ENCODE measurements at regions not wholly inside any gene's neighbourhood (a gene's known extent, or its start where the extent isn't known, plus 50 kb on each side); places are given as distances from the start of the nearest gene placed in this dataset.

DNA sequence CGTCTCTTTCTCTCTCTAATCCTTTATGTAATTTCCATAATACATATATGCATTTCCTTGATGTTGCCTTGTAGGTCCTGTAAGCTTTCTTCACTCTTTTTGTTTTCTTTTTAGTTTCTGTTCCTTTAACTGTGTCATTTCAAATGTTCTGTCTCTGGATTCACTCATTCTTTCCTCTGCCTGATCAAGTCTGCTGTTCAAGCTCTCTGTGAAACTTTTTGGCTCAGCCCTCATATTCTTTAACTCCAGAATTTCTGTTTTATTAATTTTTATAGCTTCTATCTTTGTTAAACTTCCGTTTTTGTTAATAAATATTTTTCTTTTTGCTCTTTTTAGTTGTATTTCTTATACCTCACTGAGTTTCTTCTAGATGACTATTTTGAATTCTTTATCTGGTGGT is 321.3 kb upstream of the LMO3 start:
- H2BK15ac ChIP-seq (replicated peaks; ENCODE audit: low read depth): no peak overlapping the region
- no peaks in the 10 kb centered on the region for H3K36me3 ChIP-seq (ENCODE audit: control insufficient read depth, insufficient read depth, low read length)
- no peaks in the 10 kb centered on the region for H3K79me1 ChIP-seq (ENCODE audit: low read length)
- H4K8ac ChIP-seq (ENCODE audit: low read depth, low read length): no peak overlapping the region
- no peak overlapping the region for H3K9ac ChIP-seq (ENCODE audit: low read length)
- no peak overlapping the region for H3K4me3 ChIP-seq (ENCODE audit: low read length)
- H3K4ac ChIP-seq (ENCODE audit: low read depth, low read length): no peak overlapping the region
- H3K18ac ChIP-seq (ENCODE audit: low read length): no peak overlapping the region
- no peaks in the 10 kb centered on the region for H3K4me1 ChIP-seq (ENCODE audit: control insufficient read depth, low read depth, low read length)
- H3K4me2 ChIP-seq (ENCODE audit: low read length): no peak overlapping the region
- H3K23ac ChIP-seq (ENCODE audit: low read length): no peak overlapping the region
- H3K27me3 ChIP-seq (ENCODE audit: insufficient read depth, low read length, poor library complexity): no peaks in the 10 kb centered on the region
- WGBS (ENCODE audit: extremely low coverage, insufficient coverage, low lambda C conversion rate): no CpG with 5 or more reads among the region's 2 CpGs
- H3K56ac ChIP-seq (ENCODE audit: low read length): no peak overlapping the region
- H4K5ac ChIP-seq (ENCODE audit: low read length): no peak overlapping the region
- H2AK5ac ChIP-seq (ENCODE audit: low read length): no peak overlapping the region
- DNase-seq: no peak
- no peak overlapping the region for H3K27ac ChIP-seq (ENCODE audit: low read depth, low read length)
- no peaks in the 10 kb centered on the region for H3K79me2 ChIP-seq (ENCODE audit: control insufficient read depth, insufficient read depth, low read length)
- H2BK5ac ChIP-seq (ENCODE audit: low read length): no peak overlapping the region
- no peak overlapping the region for H2BK120ac ChIP-seq (ENCODE audit: low read depth, low read length)

DNA sequence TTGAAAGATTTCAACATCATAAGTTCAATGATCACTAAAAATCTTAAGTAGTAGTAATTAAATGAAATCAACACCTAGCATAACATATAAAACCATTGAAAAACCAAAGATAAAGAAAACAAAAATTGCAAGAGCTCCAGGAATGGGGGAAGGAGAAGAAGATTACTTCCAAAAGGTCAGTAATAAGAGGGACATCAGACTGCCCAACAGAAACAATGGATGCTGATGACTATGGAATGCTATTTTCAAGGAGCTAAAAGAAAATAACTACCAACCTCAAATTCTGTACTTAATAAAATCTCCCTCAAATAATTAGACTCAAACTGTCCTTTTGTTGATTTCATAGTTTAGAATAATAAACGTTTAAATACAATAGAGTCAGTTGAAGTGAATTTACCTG is 314.5 kb upstream of the LMO3 start:
- H3K9ac ChIP-seq (ENCODE audit: low read length): no peak overlapping the region
- H3K4me2 ChIP-seq (ENCODE audit: low read length): no peak overlapping the region
- no peak overlapping the region for H3K23ac ChIP-seq (ENCODE audit: low read length)
- no peaks in the 10 kb centered on the region for H3K4me1 ChIP-seq (ENCODE audit: control insufficient read depth, low read depth, low read length)
- no peaks in the 10 kb centered on the region for H3K79me1 ChIP-seq (ENCODE audit: low read length)
- no peak overlapping the region for H4K5ac ChIP-seq (ENCODE audit: low read length)
- H2BK15ac ChIP-seq (replicated peaks; ENCODE audit: low read depth): no peak overlapping the region
- H3K27me3 ChIP-seq (ENCODE audit: insufficient read depth, low read length, poor library complexity): no peaks in the 10 kb centered on the region
- H3K79me2 ChIP-seq (ENCODE audit: control insufficient read depth, insufficient read depth, low read length): no peaks in the 10 kb centered on the region
- no peak overlapping the region for H2BK5ac ChIP-seq (ENCODE audit: low read length)
- H3K4me3 ChIP-seq (ENCODE audit: low read length): no peak overlapping the region
- H3K4ac ChIP-seq (ENCODE audit: low read depth, low read length): no peak overlapping the region
- H2AK5ac ChIP-seq (ENCODE audit: low read length): no peak overlapping the region
- no peak overlapping the region for H4K8ac ChIP-seq (ENCODE audit: low read depth, low read length)
- H3K36me3 ChIP-seq (ENCODE audit: control insufficient read depth, insufficient read depth, low read length): no peaks in the 10 kb centered on the region
- WGBS (ENCODE audit: extremely low coverage, insufficient coverage, low lambda C conversion rate): 100% methylated on average over 1 of the region's 1 CpG
- no peak overlapping the region for H3K56ac ChIP-seq (ENCODE audit: low read length)
- H3K27ac ChIP-seq (ENCODE audit: low read depth, low read length): no peak overlapping the region
- H2BK120ac ChIP-seq (ENCODE audit: low read depth, low read length): no peak overlapping the region
- peak; percentile 4 for DNase-seq
- H3K18ac ChIP-seq (ENCODE audit: low read length): no peak overlapping the region

DNA sequence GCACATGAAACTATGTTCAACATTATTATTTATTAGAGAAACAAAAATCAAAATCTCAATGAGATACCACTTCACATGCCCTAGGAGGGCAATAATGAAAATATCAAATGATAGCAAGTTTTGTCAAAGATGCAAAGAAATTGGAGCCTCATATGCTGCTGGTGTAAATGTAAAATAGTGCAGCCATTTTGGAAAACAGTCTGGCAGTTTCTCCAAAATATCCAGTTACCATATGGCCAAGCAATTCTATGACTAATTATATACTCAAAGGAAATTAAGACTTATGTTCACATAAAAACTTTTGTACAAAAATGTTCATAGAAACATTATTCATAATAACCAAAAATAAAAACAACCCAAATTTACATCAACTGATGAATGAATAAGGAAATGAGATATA is 313.6 kb upstream of the LMO3 start:
- Histone ChIP-seq H3K36me3 (ENCODE audit: control insufficient read depth, insufficient read depth, low read length) (no peaks in the 10 kb centered on the region), H2BK120ac (ENCODE audit: low read depth, low read length) (no peak overlapping the region), H3K9ac (ENCODE audit: low read length) (no peak overlapping the region), H3K79me1 (ENCODE audit: low read length) (no peaks in the 10 kb centered on the region), H4K5ac (ENCODE audit: low read length) (no peak overlapping the region), H3K27ac (ENCODE audit: low read depth, low read length) (no peak overlapping the region), H3K79me2 (ENCODE audit: control insufficient read depth, insufficient read depth, low read length) (no peaks in the 10 kb centered on the region), H4K8ac (ENCODE audit: low read depth, low read length) (no peak overlapping the region), H3K56ac (ENCODE audit: low read length) (no peak overlapping the region), H3K23ac (ENCODE audit: low read length) (no peak overlapping the region), H3K4me2 (ENCODE audit: low read length) (no peak overlapping the region), H3K18ac (ENCODE audit: low read length) (no peak overlapping the region), H3K4me1 (ENCODE audit: control insufficient read depth, low read depth, low read length) (no peaks in the 10 kb centered on the region), H2BK5ac (ENCODE audit: low read length) (no peak overlapping the region), H2BK15ac (replicated peaks; ENCODE audit: low read depth) (no peak overlapping the region), H3K27me3 (ENCODE audit: insufficient read depth, low read length, poor library complexity) (no peaks in the 10 kb centered on the region), H3K4me3 (ENCODE audit: low read length) (no peak overlapping the region), H2AK5ac (ENCODE audit: low read length) (no peak overlapping the region), H3K4ac (ENCODE audit: low read depth, low read length) (no peak overlapping the region)
- DNase-seq: no peak

DNA sequence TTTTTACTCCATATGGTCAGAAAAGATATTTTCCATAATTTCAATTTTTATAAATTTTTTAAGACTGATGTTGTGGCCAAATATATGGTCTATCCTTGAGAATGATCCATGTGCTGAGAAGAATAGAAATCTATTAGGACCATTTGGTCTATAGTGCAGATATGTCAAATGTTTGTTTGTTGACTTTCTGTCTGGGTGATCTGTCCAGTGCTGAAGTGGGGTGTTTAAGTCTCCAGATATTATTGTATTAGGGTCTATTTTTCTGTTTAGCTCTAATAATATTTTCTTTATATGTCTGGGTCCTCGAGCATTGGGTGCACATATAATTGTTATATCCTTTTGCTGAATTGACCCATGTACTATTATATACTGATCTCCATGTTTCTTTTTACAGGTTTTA is 308.9 kb upstream of the LMO3 start:
- H3K27ac ChIP-seq (ENCODE audit: low read depth, low read length): no peak overlapping the region
- H3K4me3 ChIP-seq (ENCODE audit: low read length): no peak overlapping the region

DNA sequence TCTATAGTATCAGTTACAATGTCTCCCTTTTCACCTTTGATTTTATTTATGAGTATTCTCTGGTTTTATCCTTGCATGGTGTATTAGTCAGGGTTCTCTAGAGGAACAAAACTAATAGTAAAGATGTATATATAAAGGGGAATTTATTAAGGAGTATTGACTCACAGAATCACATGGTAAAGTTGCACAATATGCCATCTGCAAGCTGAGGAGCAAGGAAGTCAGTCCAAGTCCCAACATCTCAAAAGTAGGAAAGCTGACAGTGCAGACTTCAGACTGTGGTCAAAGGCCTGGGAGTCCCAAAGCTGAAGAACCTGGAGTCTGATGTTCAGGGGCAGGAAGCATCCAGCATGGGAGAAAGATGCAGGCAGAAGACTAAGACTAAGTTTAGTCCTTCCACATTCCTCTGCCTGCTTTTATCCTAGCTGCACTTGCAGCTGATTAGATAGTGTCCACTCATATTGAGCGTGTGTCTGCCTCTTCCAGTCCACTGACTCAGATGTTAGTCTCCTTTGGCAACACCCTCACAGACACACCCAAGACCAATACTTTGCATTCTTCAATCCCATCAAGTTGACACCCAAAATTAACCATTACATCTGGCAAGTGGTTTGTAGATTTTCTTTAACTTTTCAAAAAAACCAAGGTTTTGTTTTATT is 308.0 kb upstream of the LMO3 start:
- H3K4me2 ChIP-seq (ENCODE audit: low read length): no peak overlapping the region
- no CpG with 5 or more reads among the region's 1 CpG for WGBS (ENCODE audit: extremely low coverage, insufficient coverage, low lambda C conversion rate)
- H4K5ac ChIP-seq (ENCODE audit: low read length): no peak overlapping the region
- H4K8ac ChIP-seq (ENCODE audit: low read depth, low read length): no peak overlapping the region
- H2BK15ac ChIP-seq (replicated peaks; ENCODE audit: low read depth): no peak overlapping the region
- H3K4ac ChIP-seq (ENCODE audit: low read depth, low read length): no peak overlapping the region
- H2BK5ac ChIP-seq (ENCODE audit: low read length): no peak overlapping the region
- no peak overlapping the region for H2AK5ac ChIP-seq (ENCODE audit: low read length)
- no peak overlapping the region for H2BK120ac ChIP-seq (ENCODE audit: low read depth, low read length)
- no peak overlapping the region for H3K9ac ChIP-seq (ENCODE audit: low read length)
- H3K4me3 ChIP-seq (ENCODE audit: low read length): no peak overlapping the region
- H3K36me3 ChIP-seq (ENCODE audit: control insufficient read depth, insufficient read depth, low read length): no peaks in the 10 kb centered on the region
- no peak overlapping the region for H3K27ac ChIP-seq (ENCODE audit: low read depth, low read length)
- H3K79me2 ChIP-seq (ENCODE audit: control insufficient read depth, insufficient read depth, low read length): no peaks in the 10 kb centered on the region
- no peak overlapping the region for H3K56ac ChIP-seq (ENCODE audit: low read length)
- H3K23ac ChIP-seq (ENCODE audit: low read length): no peak overlapping the region
- DNase-seq: no peak
- H3K18ac ChIP-seq (ENCODE audit: low read length): no peak overlapping the region
- no peaks in the 10 kb centered on the region for H3K79me1 ChIP-seq (ENCODE audit: low read length)
- H3K4me1 ChIP-seq (ENCODE audit: control insufficient read depth, low read depth, low read length): no peaks in the 10 kb centered on the region
- H3K27me3 ChIP-seq (ENCODE audit: insufficient read depth, low read length, poor library complexity): no peaks in the 10 kb centered on the region

More for the DNA sequence above, 308.9 kb upstream of the LMO3 start:
- no peak overlapping the region for H3K18ac ChIP-seq (ENCODE audit: low read length)
- H2BK5ac ChIP-seq (ENCODE audit: low read length): no peak overlapping the region
- no peak overlapping the region for H2AK5ac ChIP-seq (ENCODE audit: low read length)
- no peaks in the 10 kb centered on the region for H3K79me2 ChIP-seq (ENCODE audit: control insufficient read depth, insufficient read depth, low read length)
- H3K4me2 ChIP-seq (ENCODE audit: low read length): no peak overlapping the region
- no peak overlapping the region for H4K8ac ChIP-seq (ENCODE audit: low read depth, low read length)
- DNase-seq: no peak
- no peak overlapping the region for H2BK15ac ChIP-seq (replicated peaks; ENCODE audit: low read depth)
- H3K4me1 ChIP-seq (ENCODE audit: control insufficient read depth, low read depth, low read length): no peaks in the 10 kb centered on the region
- no peak overlapping the region for H2BK120ac ChIP-seq (ENCODE audit: low read depth, low read length)
- no peak overlapping the region for H3K56ac ChIP-seq (ENCODE audit: low read length)
- no peaks in the 10 kb centered on the region for H3K36me3 ChIP-seq (ENCODE audit: control insufficient read depth, insufficient read depth, low read length)
- no CpG with 5 or more reads among the region's 1 CpG for WGBS (ENCODE audit: extremely low coverage, insufficient coverage, low lambda C conversion rate)
- no peak overlapping the region for H4K5ac ChIP-seq (ENCODE audit: low read length)
- no peak overlapping the region for H3K9ac ChIP-seq (ENCODE audit: low read length)
- no peak overlapping the region for H3K23ac ChIP-seq (ENCODE audit: low read length)
- no peaks in the 10 kb centered on the region for H3K27me3 ChIP-seq (ENCODE audit: insufficient read depth, low read length, poor library complexity)
- H3K79me1 ChIP-seq (ENCODE audit: low read length): no peaks in the 10 kb centered on the region
- no peak overlapping the region for H3K4ac ChIP-seq (ENCODE audit: low read depth, low read length)

DNA sequence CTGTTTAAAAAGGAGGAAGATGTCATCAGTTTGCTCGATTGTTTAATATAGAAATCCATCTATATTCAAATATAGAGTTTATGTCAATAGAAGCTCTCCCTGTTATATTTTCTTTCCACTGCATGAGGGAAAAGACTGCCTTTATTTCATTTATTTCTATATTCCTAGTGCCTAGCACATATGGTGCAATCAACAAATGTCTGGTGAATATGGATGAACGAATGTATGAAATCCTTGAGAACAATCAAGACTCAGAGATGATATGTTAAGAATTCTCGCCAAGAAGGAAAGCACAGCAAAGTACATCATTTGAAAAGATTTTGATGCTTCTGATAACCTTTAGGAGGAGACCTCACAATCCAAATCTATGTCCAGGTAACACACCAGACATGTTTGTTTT is 296.0 kb upstream of the LMO3 start:
- Histone ChIP-seq H3K4me3 (ENCODE audit: low read length) (no peak overlapping the region), H3K18ac (ENCODE audit: low read length) (no peak overlapping the region), H3K27me3 (ENCODE audit: insufficient read depth, low read length, poor library complexity) (no peaks in the 10 kb centered on the region), H3K4ac (ENCODE audit: low read depth, low read length) (no peak overlapping the region), H2BK120ac (ENCODE audit: low read depth, low read length) (no peak overlapping the region), H3K9ac (ENCODE audit: low read length) (no peak overlapping the region), H3K27ac (ENCODE audit: low read depth, low read length) (no peak overlapping the region), H2BK15ac (replicated peaks; ENCODE audit: low read depth) (no peak overlapping the region), H3K36me3 (ENCODE audit: control insufficient read depth, insufficient read depth, low read length) (no peaks in the 10 kb centered on the region), H3K79me1 (ENCODE audit: low read length) (no peaks in the 10 kb centered on the region), H3K4me2 (ENCODE audit: low read length) (no peak overlapping the region), H3K79me2 (ENCODE audit: control insufficient read depth, insufficient read depth, low read length) (no peaks in the 10 kb centered on the region), H2BK5ac (ENCODE audit: low read length) (no peak overlapping the region), H4K5ac (ENCODE audit: low read length) (no peak overlapping the region), H3K56ac (ENCODE audit: low read length) (no peak overlapping the region), H4K8ac (ENCODE audit: low read depth, low read length) (no peak overlapping the region), H3K4me1 (ENCODE audit: control insufficient read depth, low read depth, low read length) (no peaks in the 10 kb centered on the region), H3K23ac (ENCODE audit: low read length) (no peak overlapping the region), H2AK5ac (ENCODE audit: low read length) (no peak overlapping the region)
- DNase-seq: no peak
- whole genome bisulfite sequencing (ENCODE audit: extremely low coverage, insufficient coverage, low lambda C conversion rate): no CpG with 5 or more reads among the region's 3 CpGs
